ENCODE measurements at regions not wholly inside any gene's neighbourhood (a gene's known extent, or its start where the extent isn't known, plus 50 kb on each side); places are given as distances from the start of the nearest gene placed in this dataset.

GRCh38 chr20:56799187-56799586, 170.1 kb downstream of the TFAP2C start:
- no peak for TF ChIP-seq SP1 (IDR thresholded peaks at IDR 0.05)
- TF ChIP-seq HDGF (IDR thresholded peaks at IDR 0.05; ENCODE audit: borderline replicate concordance): no peak

Data from HEK293T (cell line).